ENCODE measurements at regions not wholly inside any gene's neighbourhood (a gene's known extent, or its start where the extent isn't known, plus 50 kb on each side); places are given as distances from the start of the nearest gene placed in this dataset.

DNA sequence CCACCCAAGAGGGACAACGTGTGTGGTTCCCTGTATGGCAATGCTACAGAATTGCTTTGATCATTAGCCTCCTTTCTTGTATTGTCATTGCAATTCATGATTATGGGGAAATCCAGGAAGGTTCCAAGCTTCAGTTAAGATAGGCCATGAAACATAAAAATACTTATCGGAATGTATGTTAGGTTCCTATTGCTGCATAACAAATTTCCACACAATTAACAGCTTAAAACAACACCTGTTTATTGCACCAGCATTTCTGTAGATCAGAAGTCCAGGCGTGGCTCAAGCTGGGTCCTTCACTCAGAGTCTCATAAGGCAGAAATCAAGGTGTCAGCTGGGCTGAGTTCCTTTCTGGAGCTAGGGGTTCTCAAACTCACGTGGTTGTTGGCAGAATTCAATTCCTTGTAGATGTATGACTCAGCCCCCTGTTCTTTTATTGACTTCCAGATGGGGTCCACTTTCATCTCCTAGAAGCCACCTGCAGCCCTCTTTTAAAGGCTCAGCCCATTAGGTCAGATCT is 365.6 kb upstream of the TMPO start:
- TF ChIP-seq EZH2 (IDR thresholded peaks at IDR 0.05; ENCODE audit: borderline replicate concordance, insufficient read depth, low read depth, low read length, poor library complexity, severe bottlenecking) = no peak
- TF ChIP-seq, protein P1, sequence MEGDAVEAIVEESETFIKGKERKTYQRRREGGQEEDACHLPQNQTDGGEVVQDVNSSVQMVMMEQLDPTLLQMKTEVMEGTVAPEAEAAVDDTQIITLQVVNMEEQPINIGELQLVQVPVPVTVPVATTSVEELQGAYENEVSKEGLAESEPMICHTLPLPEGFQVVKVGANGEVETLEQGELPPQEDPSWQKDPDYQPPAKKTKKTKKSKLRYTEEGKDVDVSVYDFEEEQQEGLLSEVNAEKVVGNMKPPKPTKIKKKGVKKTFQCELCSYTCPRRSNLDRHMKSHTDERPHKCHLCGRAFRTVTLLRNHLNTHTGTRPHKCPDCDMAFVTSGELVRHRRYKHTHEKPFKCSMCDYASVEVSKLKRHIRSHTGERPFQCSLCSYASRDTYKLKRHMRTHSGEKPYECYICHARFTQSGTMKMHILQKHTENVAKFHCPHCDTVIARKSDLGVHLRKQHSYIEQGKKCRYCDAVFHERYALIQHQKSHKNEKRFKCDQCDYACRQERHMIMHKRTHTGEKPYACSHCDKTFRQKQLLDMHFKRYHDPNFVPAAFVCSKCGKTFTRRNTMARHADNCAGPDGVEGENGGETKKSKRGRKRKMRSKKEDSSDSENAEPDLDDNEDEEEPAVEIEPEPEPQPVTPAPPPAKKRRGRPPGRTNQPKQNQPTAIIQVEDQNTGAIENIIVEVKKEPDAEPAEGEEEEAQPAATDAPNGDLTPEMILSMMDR (IDR thresholded peaks at IDR 0.05) = no peak
- Mint-ChIP-seq H3K4me3 (no peak overlapping the region), H3K9me3 (ENCODE audit: insufficient read depth) (no peaks in the 10 kb centered on the region), H3K4me1 (no peaks in the 10 kb centered on the region), H3K27me3 (no peaks in the 10 kb centered on the region), H3K27ac (no peak overlapping the region)
- H3K36me3 ChIP-seq (replicated peaks in 1 of 2; ENCODE audit: control extremely low read depth in 1 of 2, control insufficient read depth in 1 of 2, extremely low read depth in 1 of 2, insufficient read depth in 2 of 2, low read length in 1 of 2) = no peaks in the 10 kb centered on the region
- H3K4me3 ChIP-seq (ENCODE audit: control extremely low read depth in 1 of 5, extremely low read depth in 1 of 5, insufficient read depth in 1 of 5, low read depth in 2 of 5, low read length in 4 of 5) = no peak overlapping the region
- no peak overlapping the region for H3K4me2 ChIP-seq (replicated peaks; ENCODE audit: low read depth, low read length, poor library complexity, severe bottlenecking)
- DNase-seq (no peak), ATAC-seq (ENCODE audit: low read depth) (no peak)
- no peak overlapping the region for H3K9ac ChIP-seq (ENCODE audit: low read length)
- no peaks in the 10 kb centered on the region for H3K79me2 ChIP-seq (ENCODE audit: control insufficient read depth, insufficient read depth, low read length)
- WGBS (ENCODE audit: insufficient coverage) = 84% methylated on average over 2 of the region's 4 CpGs
- H3K4me1 ChIP-seq (ENCODE audit: control insufficient read depth in 2 of 2, insufficient read depth in 2 of 2, low read length in 2 of 2) = no peaks in the 10 kb centered on the region
- H2AFZ ChIP-seq (ENCODE audit: insufficient read depth, low read depth, low read length, poor library complexity, severe bottlenecking) = no peak overlapping the region
- intact Hi-C loops (cut with micrococcal nuclease) = no loop called here
- no peaks in the 10 kb centered on the region for H4K20me1 ChIP-seq (ENCODE audit: control insufficient read depth, insufficient read depth, low read length, poor library complexity, severe bottlenecking)
- CTCF ChIA-PET = no interaction called here
- H3K27me3 ChIP-seq (replicated peaks in 1 of 4; ENCODE audit: control extremely low read depth in 1 of 4, control insufficient read depth in 3 of 4, insufficient read depth in 4 of 4, low read length in 3 of 4) = no peaks in the 10 kb centered on the region
- H3K27ac ChIP-seq (ENCODE audit: low read length in 2 of 2) = no peak overlapping the region
- no peaks in the 10 kb centered on the region for H3K9me3 ChIP-seq (ENCODE audit: control extremely low read depth in 1 of 3, control insufficient read depth in 2 of 3, insufficient read depth in 1 of 3, low read length in 2 of 3)
- POLR2A ChIA-PET = no interaction called here

DNA sequence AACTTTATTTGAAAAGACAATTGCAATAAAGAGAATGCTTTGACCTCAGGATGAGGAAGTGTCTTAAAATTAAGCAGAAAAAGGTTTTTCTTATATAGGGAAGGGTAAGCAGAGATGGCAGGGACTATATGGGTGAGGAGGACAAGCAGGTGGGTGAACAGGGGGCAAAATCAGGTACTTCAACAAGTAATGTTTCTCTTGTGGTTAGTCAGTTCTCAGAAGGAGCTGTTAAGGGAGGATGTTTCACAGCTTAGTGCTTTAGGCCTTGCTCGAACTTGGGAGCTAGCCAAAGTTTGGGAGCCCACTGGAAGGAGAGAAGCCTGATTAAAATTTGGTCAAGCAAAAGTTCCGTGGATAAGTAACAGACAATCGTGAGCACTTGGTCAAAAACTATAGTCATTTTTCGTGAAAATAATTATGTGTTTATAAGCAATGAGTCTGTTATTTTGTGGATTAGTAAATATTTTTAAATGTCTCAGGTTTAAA is 364.2 kb upstream of the TMPO start:
- Mint-ChIP-seq H3K27ac (no peak overlapping the region), H3K27me3 (no peaks in the 10 kb centered on the region), H3K9me3 (ENCODE audit: insufficient read depth) (no peaks in the 10 kb centered on the region), H3K4me1 (no peaks in the 10 kb centered on the region), H3K4me3 (no peak overlapping the region)
- POLR2A ChIA-PET = no interaction called here
- H3K27me3 ChIP-seq (replicated peaks in 1 of 4; ENCODE audit: control extremely low read depth in 1 of 4, control insufficient read depth in 3 of 4, insufficient read depth in 4 of 4, low read length in 3 of 4) = no peaks in the 10 kb centered on the region
- CTCF ChIA-PET = no interaction called here
- no peak overlapping the region for H3K27ac ChIP-seq (ENCODE audit: low read length in 2 of 2)
- 73% methylated on average over 2 of the region's 4 CpGs for WGBS (ENCODE audit: insufficient coverage)
- no peak overlapping the region for H3K9ac ChIP-seq (ENCODE audit: low read length)
- H3K4me2 ChIP-seq (replicated peaks; ENCODE audit: low read depth, low read length, poor library complexity, severe bottlenecking) = no peak overlapping the region
- no peaks in the 10 kb centered on the region for H3K9me3 ChIP-seq (ENCODE audit: control extremely low read depth in 1 of 3, control insufficient read depth in 2 of 3, insufficient read depth in 1 of 3, low read length in 2 of 3)
- H3K36me3 ChIP-seq (replicated peaks in 1 of 2; ENCODE audit: control extremely low read depth in 1 of 2, control insufficient read depth in 1 of 2, extremely low read depth in 1 of 2, insufficient read depth in 2 of 2, low read length in 1 of 2) = no peaks in the 10 kb centered on the region
- no peaks in the 10 kb centered on the region for H3K79me2 ChIP-seq (ENCODE audit: control insufficient read depth, insufficient read depth, low read length)
- H3K4me1 ChIP-seq (ENCODE audit: control insufficient read depth in 2 of 2, insufficient read depth in 2 of 2, low read length in 2 of 2) = no peaks in the 10 kb centered on the region
- no peak overlapping the region for H3K4me3 ChIP-seq (ENCODE audit: control extremely low read depth in 1 of 5, extremely low read depth in 1 of 5, insufficient read depth in 1 of 5, low read depth in 2 of 5, low read length in 4 of 5)
- ATAC-seq (ENCODE audit: low read depth) (no peak), DNase-seq (no peak)
- intact Hi-C loops (cut with micrococcal nuclease) = no loop called here
- TF ChIP-seq, protein P1 (IDR thresholded peaks at IDR 0.05) = no peak
- TF ChIP-seq EZH2 (IDR thresholded peaks at IDR 0.05; ENCODE audit: borderline replicate concordance, insufficient read depth, low read depth, low read length, poor library complexity, severe bottlenecking) = no peak
- H2AFZ ChIP-seq (ENCODE audit: insufficient read depth, low read depth, low read length, poor library complexity, severe bottlenecking) = no peak overlapping the region
- H4K20me1 ChIP-seq (ENCODE audit: control insufficient read depth, insufficient read depth, low read length, poor library complexity, severe bottlenecking) = no peaks in the 10 kb centered on the region
